Ovary (tissue), 7 donors: ENCODE measurements at regions not wholly inside any gene's neighbourhood (a gene's known extent, or its start where the extent isn't known, plus 50 kb on each side); places are given as distances from the start of the nearest gene placed in this dataset.

ENCODE experiments used
- DNase-seq, 5 donors: peaks; one replicate each; pipeline ENCODE4 v3.0.0-alpha.2; 2019 to 2020
- H3K27ac ChIP-seq, 2 donors: fragments of 200-600 bp; one replicate each; pipeline versions ENCODE4 v1.5.1 to v1.8.0; 2019 to 2022
- H3K27me3 ChIP-seq: fragments of 200-600 bp; one replicate; pipeline ENCODE4 v1.8.0; 2022
- H3K36me3 ChIP-seq: fragments of 200-600 bp; sonication (generic); one replicate; pipeline ENCODE4 v1.5.1; 2019
- H3K4me1 ChIP-seq: one replicate; pipeline ENCODE4 v1.8.1; 2013; ENCODE audit warnings: mild to moderate bottlenecking, moderate library complexity; ENCODE audit not compliant: insufficient read depth
- H3K4me3 ChIP-seq: fragments of 200-600 bp; sonication (generic); one replicate; pipeline ENCODE4 v1.5.1; 2017
- H3K9me3 ChIP-seq, 2 donors: fragments of 200-600 bp in 1 of 2; sonication (generic) in 1 of 2; one replicate each; pipeline versions ENCODE4 v1.5.1 to v1.8.1; 2013 to 2019; ENCODE audit warnings: mild to moderate bottlenecking in 1 of 2, moderate library complexity in 1 of 2
- EP300 ChIP-seq: sonication (generic); formaldehyde crosslinking; IDR thresholded peaks from one replicate; pipeline ENCODE4 v1.6.1; 2017; ENCODE audit warnings: antibody characterized with exemption
- POLR2A ChIP-seq: fragments of 450-650 bp; IDR thresholded peaks from one replicate; pipeline ENCODE4 v1.6.1; 2017; ENCODE audit warnings: antibody characterized with exemption, mild to moderate bottlenecking, moderate library complexity
- WGBS, 3 donors: extraction: QIAGEN DNeasy Blood & Tissue Kit in 1 of 3; methylation state at CpG; one replicate each; pipeline versions ENCODE4 v1.1.5 to v1.1.7; 2013 to 2017; 5-methylcytosine and 5-hydroxymethylcytosine counted together
- intact Hi-C, 4 donors: fragments of 100-400 bp; cut with DNase I; formaldehyde crosslinking; loops; one replicate each; pipeline versions ENCODE4 v1.11.0 to v1.15.1; 2022 to 2023
- TF ChIP-seq, protein P1 (sequence below), 3 donors: fragments of 450-650 bp in 2 of 3; fragments of 200-600 bp in 1 of 3; IDR thresholded peaks; one replicate each; pipeline versions ENCODE4 v1.5.1 to v1.8.0; 2016 to 2022; ENCODE audit warnings: antibody characterized with exemption in 3 of 3, mild to moderate bottlenecking in 1 of 3
- donor health status: DM: no; HTN: no; CAD: no; lungs with moderate emphysema.
- donor health status: DM: no; HTN: no; CAD: no.
- donor health status: Bipolar disorder and iron deficiency.
- donor health status: DM: no; HTN: no; CAD: no.
- donor health status: DM: yes; HTN: yes; CAD: no.

DNA sequence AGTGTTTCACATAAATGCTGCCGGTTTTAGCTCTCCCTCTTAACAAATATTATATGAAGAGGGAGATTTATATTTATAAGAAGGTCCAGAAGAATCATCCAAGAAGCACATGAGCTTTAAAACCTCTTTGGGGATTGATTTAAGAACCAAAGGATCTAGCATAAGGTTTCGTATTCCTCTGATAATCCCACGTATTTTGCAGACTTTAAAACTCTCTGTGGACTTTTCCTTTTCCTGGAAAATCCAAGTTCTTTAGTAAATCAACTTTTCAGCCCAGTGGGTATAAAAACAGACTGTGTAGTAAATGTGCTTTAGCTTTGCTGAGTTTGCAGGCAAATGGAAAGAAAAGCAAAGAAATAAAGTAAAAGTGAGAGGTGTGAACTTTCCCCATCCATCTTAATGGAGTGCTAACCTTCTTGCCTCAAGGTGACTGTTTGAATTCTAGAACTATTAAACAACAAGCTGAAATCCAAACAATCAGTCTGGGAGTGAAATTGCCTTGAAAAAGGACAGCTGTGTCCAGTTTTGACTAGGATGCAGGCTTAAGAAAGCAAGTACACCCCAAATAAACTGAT, 363.4 kb upstream of the SLC24A2 start:
- no peaks in the 10 kb centered on the region for H3K4me1 ChIP-seq
- 11 to 28% (median 13%) methylated on average over 3 of the region's 3 CpGs for WGBS, 3 donors
- DNase-seq: no peak
- no peak overlapping the region for H3K4me3 ChIP-seq
- no peak overlapping the region for H3K27ac ChIP-seq
- no peak for TF ChIP-seq POLR2A
- TF ChIP-seq EP300: no peak
- TF ChIP-seq, protein P1, sequence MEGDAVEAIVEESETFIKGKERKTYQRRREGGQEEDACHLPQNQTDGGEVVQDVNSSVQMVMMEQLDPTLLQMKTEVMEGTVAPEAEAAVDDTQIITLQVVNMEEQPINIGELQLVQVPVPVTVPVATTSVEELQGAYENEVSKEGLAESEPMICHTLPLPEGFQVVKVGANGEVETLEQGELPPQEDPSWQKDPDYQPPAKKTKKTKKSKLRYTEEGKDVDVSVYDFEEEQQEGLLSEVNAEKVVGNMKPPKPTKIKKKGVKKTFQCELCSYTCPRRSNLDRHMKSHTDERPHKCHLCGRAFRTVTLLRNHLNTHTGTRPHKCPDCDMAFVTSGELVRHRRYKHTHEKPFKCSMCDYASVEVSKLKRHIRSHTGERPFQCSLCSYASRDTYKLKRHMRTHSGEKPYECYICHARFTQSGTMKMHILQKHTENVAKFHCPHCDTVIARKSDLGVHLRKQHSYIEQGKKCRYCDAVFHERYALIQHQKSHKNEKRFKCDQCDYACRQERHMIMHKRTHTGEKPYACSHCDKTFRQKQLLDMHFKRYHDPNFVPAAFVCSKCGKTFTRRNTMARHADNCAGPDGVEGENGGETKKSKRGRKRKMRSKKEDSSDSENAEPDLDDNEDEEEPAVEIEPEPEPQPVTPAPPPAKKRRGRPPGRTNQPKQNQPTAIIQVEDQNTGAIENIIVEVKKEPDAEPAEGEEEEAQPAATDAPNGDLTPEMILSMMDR (IDR thresholded peaks at IDR 0.05): no peak
- no peaks in the 10 kb centered on the region for H3K27me3 ChIP-seq
- no peaks in the 10 kb centered on the region for H3K36me3 ChIP-seq
- intact Hi-C loops: no loop called here
- no peaks in the 10 kb centered on the region for H3K9me3 ChIP-seq

DNA sequence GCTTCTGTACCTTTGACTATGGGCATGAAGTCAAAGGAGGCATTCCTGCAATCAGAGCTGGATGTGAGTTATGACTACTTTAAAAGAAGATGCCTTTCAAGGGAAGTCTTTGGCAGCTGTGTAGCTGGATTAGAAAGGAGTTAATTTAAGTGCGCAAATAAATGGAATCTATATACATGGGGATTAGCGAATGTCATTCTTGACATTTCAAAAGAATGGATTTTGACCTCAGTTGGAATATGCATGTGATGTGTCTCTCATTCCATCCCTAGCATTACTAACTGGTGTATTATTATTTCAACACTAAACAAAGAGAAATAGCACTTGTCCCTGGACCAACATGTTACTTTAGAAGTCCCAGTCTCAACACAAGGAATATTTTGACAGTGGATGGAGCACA, 359.6 kb upstream of the SLC24A2 start:
- 95 to 98% (median 96%) methylated on average over 2 of the region's 2 CpGs for WGBS, 3 donors
- TF ChIP-seq, protein P1 (IDR thresholded peaks at IDR 0.05): no peak
- TF ChIP-seq EP300 (no peak), POLR2A (no peak)
- Histone ChIP-seq H3K36me3 (no peaks in the 10 kb centered on the region), H3K27me3 (no peaks in the 10 kb centered on the region), H3K4me1 (peaks cover 2% of the 10 kb centered on the region), H3K9me3 (no peaks in the 10 kb centered on the region), H3K27ac (no peak overlapping the region), H3K4me3 (no peak overlapping the region)
- intact Hi-C loops: no loop called here
- DNase-seq: no peak

DNA sequence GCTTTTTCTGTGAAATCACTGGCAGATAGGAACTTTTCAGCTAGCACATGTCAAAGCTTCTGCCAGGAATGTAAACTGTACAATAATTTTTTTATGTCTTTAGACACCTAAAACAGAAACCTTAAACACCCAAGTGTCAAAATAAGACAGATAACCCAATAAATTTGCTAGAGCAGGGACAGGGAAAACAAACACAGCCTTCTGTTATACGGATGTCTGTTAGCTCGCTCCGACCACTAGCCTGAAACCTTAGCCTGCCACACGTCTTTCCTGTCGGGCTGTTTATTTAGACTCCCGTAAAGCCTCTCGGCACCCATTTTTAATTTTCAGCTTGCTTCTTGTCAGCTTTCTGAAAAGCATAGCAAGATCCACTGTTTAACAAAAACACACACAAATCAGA, 355.4 kb upstream of the SLC24A2 start:
- Histone ChIP-seq H3K27me3 (no peaks in the 10 kb centered on the region), H3K4me1 (peaks cover 2% of the 10 kb centered on the region), H3K9me3 (no peaks in the 10 kb centered on the region), H3K27ac (no peak overlapping the region), H3K4me3 (no peak overlapping the region), H3K36me3 (no peaks in the 10 kb centered on the region)
- 6 to 17% (median 13%) methylated on average over 7 of the region's 7 CpGs for WGBS, 3 donors
- TF ChIP-seq POLR2A (no peak), EP300 (no peak)
- TF ChIP-seq, protein P1 (IDR thresholded peaks at IDR 0.05): no peak
- intact Hi-C loops: no loop called here
- DNase-seq: no peak

DNA sequence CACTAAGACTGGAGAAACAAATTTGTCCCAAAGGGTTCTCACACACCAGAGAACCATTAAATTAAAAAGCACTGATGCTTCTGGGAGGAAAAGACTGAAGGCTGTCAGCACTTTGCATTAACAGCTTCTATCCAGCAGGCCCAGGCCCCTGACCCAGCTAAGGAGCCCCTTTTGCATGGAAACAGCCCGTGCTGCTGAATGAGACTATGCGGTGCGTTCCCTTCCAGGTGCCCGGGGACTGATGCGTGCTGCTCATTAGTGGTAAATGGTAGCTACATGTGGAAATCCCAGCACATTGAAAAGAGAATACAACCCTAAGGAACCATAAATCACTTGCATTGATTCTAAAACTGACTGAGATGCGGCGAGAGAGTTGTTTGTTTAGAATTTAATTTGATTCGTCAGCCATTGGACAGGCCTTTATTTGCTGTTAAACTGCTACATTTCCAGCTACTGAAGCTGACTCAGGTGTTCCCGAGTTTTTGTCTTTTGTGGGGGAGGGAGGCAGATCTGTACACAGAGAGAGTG, 351.0 kb upstream of the SLC24A2 start:
- Histone ChIP-seq H3K4me3 (no peak overlapping the region), H3K9me3 (no peaks in the 10 kb centered on the region), H3K27ac (no peak overlapping the region), H3K4me1 (peaks cover 2% of the 10 kb centered on the region), H3K36me3 (no peaks in the 10 kb centered on the region), H3K27me3 (no peaks in the 10 kb centered on the region)
- 90 to 95% (median 94%) methylated on average over 9 of the region's 9 CpGs for WGBS, 3 donors
- intact Hi-C loops: no loop called here
- TF ChIP-seq POLR2A (no peak), EP300 (no peak)
- no peak for DNase-seq

DNA sequence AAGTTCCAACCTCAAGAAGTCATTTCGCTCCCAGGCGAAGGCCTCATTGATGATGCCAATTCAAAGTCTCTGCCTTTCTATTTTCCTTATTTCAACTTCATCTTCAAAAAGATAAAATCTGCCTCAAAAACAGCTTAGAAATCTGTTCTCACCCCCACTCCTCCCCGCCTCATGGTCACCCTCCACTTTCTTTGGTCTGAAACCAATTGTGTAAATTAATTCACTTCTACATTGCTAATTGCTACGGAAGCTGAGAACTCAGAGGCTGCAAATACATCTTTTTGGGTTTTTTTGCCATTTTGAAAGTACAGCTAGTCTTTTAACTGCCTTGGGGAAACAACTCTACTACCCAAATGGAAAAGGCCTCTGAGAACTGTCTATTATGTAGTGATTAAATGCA, 350.0 kb upstream of the SLC24A2 start:
- H3K27ac ChIP-seq: no peak overlapping the region
- intact Hi-C loops: no loop called here
- whole genome bisulfite sequencing, 3 donors: 94 to 97% (median 97%) methylated on average over 4 of the region's 4 CpGs
- TF ChIP-seq POLR2A (no peak), EP300 (no peak)
- TF ChIP-seq, protein P1 (IDR thresholded peaks at IDR 0.05): no peak
- no peak for DNase-seq
- H3K9me3 ChIP-seq: no peaks in the 10 kb centered on the region
- H3K27me3 ChIP-seq: no peaks in the 10 kb centered on the region
- no peak overlapping the region for H3K4me3 ChIP-seq
- no peaks in the 10 kb centered on the region for H3K36me3 ChIP-seq
- no peaks in the 10 kb centered on the region for H3K4me1 ChIP-seq
